ENCODE measurements at regions not wholly inside any gene's neighbourhood (a gene's known extent, or its start where the extent isn't known, plus 50 kb on each side); places are given as distances from the start of the nearest gene placed in this dataset.

DNA sequence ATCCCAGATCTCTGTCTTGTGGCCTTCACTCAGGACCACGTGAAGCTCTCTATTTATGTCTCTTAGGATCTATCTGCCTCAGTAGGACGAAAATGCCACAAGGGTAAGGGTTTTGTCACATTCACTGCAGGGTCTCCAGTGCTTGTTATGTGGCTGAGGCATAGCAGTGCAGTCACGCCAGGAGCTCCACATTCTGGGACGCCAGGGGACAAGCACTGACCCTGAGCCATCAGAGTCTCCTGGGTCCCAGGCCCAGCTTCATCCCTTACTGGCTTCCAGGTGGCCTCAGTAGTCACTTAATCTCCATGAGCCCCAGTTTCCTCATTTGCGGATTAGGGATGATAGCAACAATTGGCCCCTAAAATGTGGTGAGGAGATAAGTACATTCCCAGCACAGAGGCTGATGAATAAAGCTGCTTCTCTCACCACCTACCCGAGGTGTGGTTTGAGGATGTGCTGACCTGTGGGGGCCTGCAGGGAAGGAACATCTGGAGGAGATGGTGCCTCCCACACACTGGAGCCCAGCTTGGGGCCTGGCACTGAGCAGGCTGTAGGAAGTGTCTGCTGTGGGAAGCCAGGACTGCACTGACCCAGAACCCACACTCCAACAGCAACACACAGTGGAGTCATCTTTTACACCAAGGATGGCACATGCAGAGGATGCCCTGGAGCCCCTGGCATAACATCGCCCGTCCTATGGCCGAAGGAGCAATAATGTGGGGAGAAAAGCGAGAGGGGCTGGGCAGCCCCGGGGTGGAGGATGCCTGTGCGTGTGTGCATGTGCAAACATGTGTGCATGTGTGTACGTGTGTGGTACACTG lies 93.2 kb upstream of the IQSEC1 start:
- FAIRE-seq: no peak
- 2% methylated on average over 13 of the region's 13 CpGs for WGBS (ENCODE audit: insufficient coverage, low coverage, missing lambda C conversion rate)
- peaks cover 9% of the 10 kb centered on the region; the same call in 1 of the 2 replicates for H4K20me1 ChIP-seq (replicated peaks; ENCODE audit: control insufficient read depth, insufficient read depth, low read length)
- TF ChIP-seq TBL1XR1 (IDR thresholded peaks at IDR 0.05; ENCODE audit: low read length in 2 of 2) (no peak), ZKSCAN3 (CRISPR knock-in tag; IDR thresholded peaks at IDR 0.05) (no peak), BRCA1 (IDR thresholded peaks at IDR 0.05) (no peak), BRCA1 (CRISPR knock-in tag; IDR thresholded peaks at IDR 0.05) (no peak), BHLHE40 (IDR thresholded peaks at IDR 0.05; ENCODE audit: low read length) (no peak), ERF (CRISPR knock-in tag; IDR thresholded peaks at IDR 0.05) (no peak), ARID2 (IDR thresholded peaks at IDR 0.05) (no peak), BRF1 (IDR thresholded peaks at IDR 0.05; ENCODE audit: borderline replicate concordance, extremely low read depth, insufficient read length) (no peak), ZNF197 (CRISPR knock-in tag; IDR thresholded peaks at IDR 0.05; ENCODE audit: low read depth) (no peak), MED1 (CRISPR knock-in tag; IDR thresholded peaks at IDR 0.05; ENCODE audit: borderline replicate concordance) (no peak)
- TF ChIP-seq, protein P1, sequence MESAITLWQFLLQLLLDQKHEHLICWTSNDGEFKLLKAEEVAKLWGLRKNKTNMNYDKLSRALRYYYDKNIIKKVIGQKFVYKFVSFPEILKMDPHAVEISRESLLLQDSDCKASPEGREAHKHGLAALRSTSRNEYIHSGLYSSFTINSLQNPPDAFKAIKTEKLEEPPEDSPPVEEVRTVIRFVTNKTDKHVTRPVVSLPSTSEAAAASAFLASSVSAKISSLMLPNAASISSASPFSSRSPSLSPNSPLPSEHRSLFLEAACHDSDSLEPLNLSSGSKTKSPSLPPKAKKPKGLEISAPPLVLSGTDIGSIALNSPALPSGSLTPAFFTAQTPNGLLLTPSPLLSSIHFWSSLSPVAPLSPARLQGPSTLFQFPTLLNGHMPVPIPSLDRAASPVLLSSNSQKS (CRISPR knock-in tag; IDR thresholded peaks at IDR 0.05): no peak
- TF ChIP-seq, protein P2, sequence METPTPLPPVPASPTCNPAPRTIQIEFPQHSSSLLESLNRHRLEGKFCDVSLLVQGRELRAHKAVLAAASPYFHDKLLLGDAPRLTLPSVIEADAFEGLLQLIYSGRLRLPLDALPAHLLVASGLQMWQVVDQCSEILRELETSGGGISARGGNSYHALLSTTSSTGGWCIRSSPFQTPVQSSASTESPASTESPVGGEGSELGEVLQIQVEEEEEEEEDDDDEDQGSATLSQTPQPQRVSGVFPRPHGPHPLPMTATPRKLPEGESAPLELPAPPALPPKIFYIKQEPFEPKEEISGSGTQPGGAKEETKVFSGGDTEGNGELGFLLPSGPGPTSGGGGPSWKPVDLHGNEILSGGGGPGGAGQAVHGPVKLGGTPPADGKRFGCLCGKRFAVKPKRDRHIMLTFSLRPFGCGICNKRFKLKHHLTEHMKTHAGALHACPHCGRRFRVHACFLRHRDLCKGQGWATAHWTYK (CRISPR knock-in tag; IDR thresholded peaks at IDR 0.05): no peak
- TF ChIP-seq, protein P3, sequence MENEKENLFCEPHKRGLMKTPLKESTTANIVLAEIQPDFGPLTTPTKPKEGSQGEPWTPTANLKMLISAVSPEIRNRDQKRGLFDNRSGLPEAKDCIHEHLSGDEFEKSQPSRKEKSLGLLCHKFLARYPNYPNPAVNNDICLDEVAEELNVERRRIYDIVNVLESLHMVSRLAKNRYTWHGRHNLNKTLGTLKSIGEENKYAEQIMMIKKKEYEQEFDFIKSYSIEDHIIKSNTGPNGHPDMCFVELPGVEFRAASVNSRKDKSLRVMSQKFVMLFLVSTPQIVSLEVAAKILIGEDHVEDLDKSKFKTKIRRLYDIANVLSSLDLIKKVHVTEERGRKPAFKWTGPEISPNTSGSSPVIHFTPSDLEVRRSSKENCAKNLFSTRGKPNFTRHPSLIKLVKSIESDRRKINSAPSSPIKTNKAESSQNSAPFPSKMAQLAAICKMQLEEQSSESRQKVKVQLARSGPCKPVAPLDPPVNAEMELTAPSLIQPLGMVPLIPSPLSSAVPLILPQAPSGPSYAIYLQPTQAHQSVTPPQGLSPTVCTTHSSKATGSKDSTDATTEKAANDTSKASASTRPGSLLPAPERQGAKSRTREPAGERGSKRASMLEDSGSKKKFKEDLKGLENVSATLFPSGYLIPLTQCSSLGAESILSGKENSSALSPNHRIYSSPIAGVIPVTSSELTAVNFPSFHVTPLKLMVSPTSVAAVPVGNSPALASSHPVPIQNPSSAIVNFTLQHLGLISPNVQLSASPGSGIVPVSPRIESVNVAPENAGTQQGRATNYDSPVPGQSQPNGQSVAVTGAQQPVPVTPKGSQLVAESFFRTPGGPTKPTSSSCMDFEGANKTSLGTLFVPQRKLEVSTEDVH (IDR thresholded peaks at IDR 0.05; ENCODE audit: low read depth, partially characterized antibody): no peak
- TF ChIP-seq, protein P4, sequence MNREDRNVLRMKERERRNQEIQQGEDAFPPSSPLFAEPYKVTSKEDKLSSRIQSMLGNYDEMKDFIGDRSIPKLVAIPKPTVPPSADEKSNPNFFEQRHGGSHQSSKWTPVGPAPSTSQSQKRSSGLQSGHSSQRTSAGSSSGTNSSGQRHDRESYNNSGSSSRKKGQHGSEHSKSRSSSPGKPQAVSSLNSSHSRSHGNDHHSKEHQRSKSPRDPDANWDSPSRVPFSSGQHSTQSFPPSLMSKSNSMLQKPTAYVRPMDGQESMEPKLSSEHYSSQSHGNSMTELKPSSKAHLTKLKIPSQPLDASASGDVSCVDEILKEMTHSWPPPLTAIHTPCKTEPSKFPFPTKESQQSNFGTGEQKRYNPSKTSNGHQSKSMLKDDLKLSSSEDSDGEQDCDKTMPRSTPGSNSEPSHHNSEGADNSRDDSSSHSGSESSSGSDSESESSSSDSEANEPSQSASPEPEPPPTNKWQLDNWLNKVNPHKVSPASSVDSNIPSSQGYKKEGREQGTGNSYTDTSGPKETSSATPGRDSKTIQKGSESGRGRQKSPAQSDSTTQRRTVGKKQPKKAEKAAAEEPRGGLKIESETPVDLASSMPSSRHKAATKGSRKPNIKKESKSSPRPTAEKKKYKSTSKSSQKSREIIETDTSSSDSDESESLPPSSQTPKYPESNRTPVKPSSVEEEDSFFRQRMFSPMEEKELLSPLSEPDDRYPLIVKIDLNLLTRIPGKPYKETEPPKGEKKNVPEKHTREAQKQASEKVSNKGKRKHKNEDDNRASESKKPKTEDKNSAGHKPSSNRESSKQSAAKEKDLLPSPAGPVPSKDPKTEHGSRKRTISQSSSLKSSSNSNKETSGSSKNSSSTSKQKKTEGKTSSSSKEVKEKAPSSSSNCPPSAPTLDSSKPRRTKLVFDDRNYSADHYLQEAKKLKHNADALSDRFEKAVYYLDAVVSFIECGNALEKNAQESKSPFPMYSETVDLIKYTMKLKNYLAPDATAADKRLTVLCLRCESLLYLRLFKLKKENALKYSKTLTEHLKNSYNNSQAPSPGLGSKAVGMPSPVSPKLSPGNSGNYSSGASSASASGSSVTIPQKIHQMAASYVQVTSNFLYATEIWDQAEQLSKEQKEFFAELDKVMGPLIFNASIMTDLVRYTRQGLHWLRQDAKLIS (CRISPR knock-in tag; IDR thresholded peaks at IDR 0.05): no peak

More for the DNA sequence above, 93.2 kb upstream of the IQSEC1 start:
- intact Hi-C loops (cut with micrococcal nuclease): no loop called here
- POLR2A ChIA-PET: interaction anchor here (0.5 to 1.5 kb wide), 7 partner anchors 10 to 261 kb away, joined by 3 to 4 read pairs (median 4); no protein-coding TSS in a partner anchor
- no peak overlapping the region for H3K9ac ChIP-seq (ENCODE audit: insufficient read depth in 1 of 2, low read depth in 2 of 2, low read length in 2 of 2)
- no TSS peak for BruUV-seq (replicated peaks)
- no peaks in the 10 kb centered on the region for H3K79me2 ChIP-seq (ENCODE audit: control insufficient read depth, insufficient read depth, low read length)
- no peak overlapping the region for H3K27ac ChIP-seq (ENCODE audit: extremely low read depth, low read depth, low read length)
- ATAC-seq: no peak
- no peaks in the 10 kb centered on the region for H3K36me3 ChIP-seq (ENCODE audit: control insufficient read depth, insufficient read depth, low read length)
- no peak for DNase-seq (ENCODE audit: extremely low read depth in 1 of 4, low spot score in 3 of 4)
- no peak overlapping the region for H3K4me2 ChIP-seq (ENCODE audit: insufficient read depth, low read length)
- H3K9me3 ChIP-seq (replicated peaks; ENCODE audit: control insufficient read depth, insufficient read depth, low read depth, low read length): no peaks in the 10 kb centered on the region
- H2AFZ ChIP-seq (ENCODE audit: low read depth, low read length): no peak overlapping the region
- no peaks in the 10 kb centered on the region for H3K9me1 ChIP-seq (ENCODE audit: control insufficient read depth, insufficient read depth, low read length)
- CTCF ChIA-PET (ENCODE audit: low intra/inter-chr PET ratio): no interaction called here
- no peak overlapping the region for H3K4me3 ChIP-seq
- no peaks in the 10 kb centered on the region for H3K4me1 ChIP-seq (replicated peaks in 1 of 2; ENCODE audit: control insufficient read depth in 2 of 2, insufficient read depth in 2 of 2, low read length in 2 of 2)
- H3K27me3 ChIP-seq (ENCODE audit: control insufficient read depth in 2 of 2, insufficient read depth in 2 of 2, low read length in 2 of 2): peaks cover 30 to 65% of the 10 kb centered on the region in 2 experiments; a peak in 4 of 5 replicates
- in situ Hi-C loops (cut with MboI): no loop called here

Measured in K562 (cell line).